ENCODE measurements at regions not wholly inside any gene's neighbourhood (a gene's known extent, or its start where the extent isn't known, plus 50 kb on each side); places are given as distances from the start of the nearest gene placed in this dataset.
A peak's percentile ranks its signal among the peaks of the same experiment; 100 is the strongest.

DNA sequence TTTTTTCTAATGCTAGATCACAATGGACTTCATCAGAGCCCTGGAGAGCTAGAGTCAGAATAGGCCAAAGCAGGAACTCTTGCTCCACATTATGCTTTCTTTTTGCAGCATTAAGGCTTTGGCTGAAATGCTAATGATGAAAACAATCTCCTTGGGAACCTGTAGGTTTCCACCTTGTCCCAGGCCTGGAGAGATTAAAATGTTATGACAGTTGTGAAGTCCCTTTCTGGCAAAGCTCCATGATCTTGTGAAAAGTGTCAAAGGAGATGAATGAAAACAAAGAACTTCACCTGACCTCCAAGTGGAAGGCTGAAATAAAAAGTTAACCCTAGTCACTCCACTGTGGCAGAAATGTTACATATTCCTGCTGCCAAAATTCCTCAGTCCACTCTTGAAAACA is 64.0 kb upstream of the LRRC1 start:
- no TSS peak for BruUV-seq (replicated peaks)
- Histone ChIP-seq H3K27ac (ENCODE audit: extremely low read depth, low read depth, low read length) (no peak overlapping the region), H3K36me3 (ENCODE audit: control insufficient read depth, insufficient read depth, low read length) (no peaks in the 10 kb centered on the region), H3K4me2 (ENCODE audit: insufficient read depth, low read length) (no peak overlapping the region), H3K9me3 (replicated peaks; ENCODE audit: control insufficient read depth, insufficient read depth, low read depth, low read length) (no peaks in the 10 kb centered on the region), H3K27me3 (ENCODE audit: control insufficient read depth in 2 of 2, insufficient read depth in 2 of 2, low read length in 2 of 2) (no peaks in the 10 kb centered on the region), H3K9me1 (ENCODE audit: control insufficient read depth, insufficient read depth, low read length) (no peaks in the 10 kb centered on the region), H3K4me1 (replicated peaks in 1 of 2; ENCODE audit: control insufficient read depth in 2 of 2, insufficient read depth in 2 of 2, low read length in 2 of 2) (no peaks in the 10 kb centered on the region), H3K4me3 (no peak overlapping the region), H3K9ac (ENCODE audit: insufficient read depth in 1 of 2, low read depth in 2 of 2, low read length in 2 of 2) (no peak overlapping the region), H2AFZ (ENCODE audit: low read depth, low read length) (no peak overlapping the region), H3K79me2 (ENCODE audit: control insufficient read depth, insufficient read depth, low read length) (no peaks in the 10 kb centered on the region), H4K20me1 (replicated peaks; ENCODE audit: control insufficient read depth, insufficient read depth, low read length) (no peaks in the 10 kb centered on the region)
- CTCF ChIA-PET (ENCODE audit: low intra/inter-chr PET ratio), result no interaction called here
- DNase-seq (ENCODE audit: extremely low read depth in 1 of 4, low spot score in 3 of 4) (no peak), ATAC-seq (no peak), FAIRE-seq (no peak)
- POLR2A ChIA-PET, result no interaction called here
- intact Hi-C loops (cut with micrococcal nuclease) (no loop called here), in situ Hi-C loops (cut with MboI) (loop anchor here (5.0 kb wide), 1 partner anchor 238 kb away; no protein-coding TSS in a partner anchor)
- TF ChIP-seq, protein P1, sequence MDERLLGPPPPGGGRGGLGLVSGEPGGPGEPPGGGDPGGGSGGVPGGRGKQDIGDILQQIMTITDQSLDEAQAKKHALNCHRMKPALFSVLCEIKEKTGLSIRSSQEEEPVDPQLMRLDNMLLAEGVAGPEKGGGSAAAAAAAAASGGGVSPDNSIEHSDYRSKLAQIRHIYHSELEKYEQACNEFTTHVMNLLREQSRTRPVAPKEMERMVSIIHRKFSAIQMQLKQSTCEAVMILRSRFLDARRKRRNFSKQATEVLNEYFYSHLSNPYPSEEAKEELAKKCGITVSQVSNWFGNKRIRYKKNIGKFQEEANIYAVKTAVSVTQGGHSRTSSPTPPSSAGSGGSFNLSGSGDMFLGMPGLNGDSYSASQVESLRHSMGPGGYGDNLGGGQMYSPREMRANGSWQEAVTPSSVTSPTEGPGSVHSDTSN (CRISPR knock-in tag; IDR thresholded peaks at IDR 0.05; ENCODE audit: low read depth), result no peak
- TF ChIP-seq, protein P1 (tag; conservative IDR thresholded peaks at IDR 0.05; ENCODE audit: low read depth), result 0 out of 2 replicates have a peak, but pooled peaks have one; percentile 39
- no peak for TF ChIP-seq PRPF4 (IDR thresholded peaks at IDR 0.05; ENCODE audit: insufficient read depth, low read depth, low read length, poor library complexity, severe bottlenecking)

All from K562 (cell line).